ENCODE measurements at regions not wholly inside any gene's neighbourhood (a gene's known extent, or its start where the extent isn't known, plus 50 kb on each side); places are given as distances from the start of the nearest gene placed in this dataset.

- Histone ChIP-seq H3K27ac (no peak overlapping the region), H3K4me3 (no peak overlapping the region)
- no peak for TF ChIP-seq CTCF (IDR thresholded peaks at IDR 0.05)
- no peak for DNase-seq (ENCODE audit: low spot score)
Observed at GRCh38 chr2:226622484-226622883, 177.1 kb downstream of the IRS1 start.

GRCh38 chr2:226620176-226620575 is 179.4 kb downstream of the IRS1 start:
- no peak for TF ChIP-seq CTCF (IDR thresholded peaks at IDR 0.05)
- no peak for DNase-seq (ENCODE audit: low spot score)
- no peak overlapping the region for H3K27ac ChIP-seq

DNA sequence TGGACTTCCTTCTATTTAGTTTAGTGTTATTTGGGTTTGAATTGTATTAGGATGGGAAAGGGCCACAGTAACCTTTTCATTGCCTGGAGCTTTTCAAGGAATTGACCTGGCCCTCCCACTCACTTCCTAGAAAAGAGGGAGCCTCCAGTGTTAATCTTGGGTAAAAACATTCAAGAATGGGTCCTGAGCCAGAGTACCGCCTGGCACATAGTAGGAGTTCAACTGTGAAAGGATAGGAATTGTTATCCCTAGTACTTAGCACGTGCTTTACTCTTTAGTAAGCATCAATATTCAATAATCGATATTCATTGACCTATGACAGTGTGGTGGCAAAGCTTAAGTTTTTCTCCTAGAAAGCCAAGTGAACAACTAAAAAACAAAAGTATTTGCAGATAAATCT is 179.9 kb downstream of the IRS1 start:
- no peak for TF ChIP-seq CTCF (IDR thresholded peaks at IDR 0.05)

More at GRCh38 chr2:226620176-226620575, 179.4 kb downstream of the IRS1 start:
- H3K4me3 ChIP-seq: no peak overlapping the region

DNA sequence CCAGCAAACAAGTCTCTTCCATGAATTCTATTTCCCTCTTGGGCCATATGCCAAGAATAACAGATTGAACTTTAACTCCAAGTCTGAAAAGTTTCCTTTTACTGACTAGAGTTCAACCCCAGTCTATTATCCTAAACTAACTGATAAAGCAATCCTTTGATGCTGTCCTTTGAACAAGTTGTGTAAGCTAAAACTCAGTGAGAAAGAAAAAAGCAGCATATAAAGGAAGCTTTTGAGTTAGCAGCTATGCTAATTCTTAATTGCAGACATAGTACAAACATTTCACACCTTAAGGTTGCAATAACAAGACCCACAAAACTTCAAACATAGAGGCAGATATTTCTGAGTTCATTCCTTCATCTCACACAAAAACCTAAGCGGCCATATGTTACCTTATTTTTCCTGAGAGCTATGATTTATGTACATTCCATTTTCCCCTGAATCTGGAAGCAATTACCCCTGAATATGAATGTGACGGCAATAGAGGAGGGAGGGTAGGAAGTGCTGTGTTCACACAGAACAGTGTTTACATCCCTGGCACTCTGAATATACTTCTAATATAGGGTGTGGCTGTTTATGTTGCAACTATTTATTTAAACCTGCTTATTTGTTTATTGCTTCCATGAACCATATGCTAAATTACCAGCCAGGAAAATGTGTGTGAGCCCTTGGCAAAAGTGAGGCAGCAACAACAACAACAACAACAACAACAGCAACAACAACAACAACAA is 180.6 kb downstream of the IRS1 start:
- no peak for DNase-seq (ENCODE audit: low spot score)
- Histone ChIP-seq H3K27ac (no peak overlapping the region), H3K4me3 (no peak overlapping the region)
- TF ChIP-seq CTCF (IDR thresholded peaks at IDR 0.05): no peak

More for the DNA sequence above, 179.9 kb downstream of the IRS1 start:
- H3K27ac ChIP-seq: no peak overlapping the region
- no peak overlapping the region for H3K4me3 ChIP-seq
- no peak for DNase-seq (ENCODE audit: low spot score)

DNA sequence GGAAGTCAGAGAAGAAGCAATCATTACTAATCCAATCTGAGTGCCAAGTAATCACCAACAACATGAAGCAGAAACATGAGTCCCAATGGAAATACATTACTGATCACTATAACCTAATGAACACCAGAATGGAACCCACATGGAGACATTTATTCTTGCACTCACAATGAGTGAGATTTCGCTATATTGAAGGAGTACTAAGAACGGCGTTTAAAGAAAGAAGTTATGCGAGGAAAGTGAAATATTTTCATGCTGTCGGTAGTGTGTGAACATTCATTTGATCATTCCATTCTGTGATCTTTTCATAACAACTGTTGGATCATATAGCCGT is 181.1 kb downstream of the IRS1 start:
- Histone ChIP-seq H3K4me3 (no peak overlapping the region), H3K27ac (no peak overlapping the region)
- TF ChIP-seq CTCF (IDR thresholded peaks at IDR 0.05): no peak
- DNase-seq (ENCODE audit: low spot score): no peak

GRCh38 chr2:226615891-226616290 is 183.7 kb downstream of the IRS1 start:
- Histone ChIP-seq H3K4me3 (no peak overlapping the region), H3K27ac (no peak overlapping the region)
- DNase-seq (ENCODE audit: low spot score): no peak
- TF ChIP-seq CTCF (IDR thresholded peaks at IDR 0.05): no peak

DNA sequence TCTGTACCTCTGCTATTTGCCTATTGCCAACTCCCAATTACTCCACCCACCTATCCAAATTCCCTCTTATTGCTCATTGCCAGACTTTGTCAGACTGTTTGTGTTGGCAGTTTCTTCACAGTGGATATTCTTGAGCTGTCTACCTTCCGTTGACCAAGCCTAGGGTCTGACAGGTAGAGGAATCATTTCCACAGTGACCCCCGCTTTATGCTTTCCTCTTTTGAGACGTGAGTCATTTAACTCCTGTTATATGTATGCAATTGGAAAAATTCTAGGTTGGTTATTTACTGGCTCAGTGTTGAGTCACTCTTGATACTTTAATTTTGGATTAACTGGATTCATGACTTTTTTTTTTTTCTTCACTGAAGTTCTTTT is 187.7 kb downstream of the IRS1 start:
- Histone ChIP-seq H3K4me3 (no peak overlapping the region), H3K27ac (no peak overlapping the region)
- TF ChIP-seq CTCF (IDR thresholded peaks at IDR 0.05): no peak
- no peak for DNase-seq (ENCODE audit: low spot score)

All from coronary artery (tissue), 2 donors.